HG03571 (cell line): ENCODE measurements at regions not wholly inside any gene's neighbourhood (a gene's known extent, or its start where the extent isn't known, plus 50 kb on each side); places are given as distances from the start of the nearest gene placed in this dataset.

ENCODE experiments used
- ATAC-seq: cut with Tn5 transposase; IDR thresholded peaks from one replicate; pipeline ENCODE4 v1.9.1; 2021; ENCODE audit not compliant: unreplicated experiment

DNA sequence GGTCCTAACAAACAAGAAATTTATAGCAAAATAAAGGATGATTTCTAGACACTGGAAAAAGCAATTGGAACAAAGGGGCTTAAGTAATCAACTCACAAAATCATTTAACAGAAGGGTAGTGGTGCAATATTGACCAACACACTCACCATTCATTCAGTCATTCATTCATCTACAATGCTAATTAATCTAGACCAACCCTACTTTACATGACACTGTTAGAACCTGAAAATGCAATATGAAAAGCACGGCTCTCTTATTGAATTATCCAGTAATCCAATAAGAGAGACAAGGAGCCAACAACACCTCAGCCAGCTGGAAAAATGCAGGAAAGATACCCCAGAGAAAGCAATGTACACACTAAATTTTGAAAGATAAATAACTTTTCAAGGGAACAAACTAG, 310.8 kb upstream of the NR5A2 start:
- ATAC-seq = no peak

DNA sequence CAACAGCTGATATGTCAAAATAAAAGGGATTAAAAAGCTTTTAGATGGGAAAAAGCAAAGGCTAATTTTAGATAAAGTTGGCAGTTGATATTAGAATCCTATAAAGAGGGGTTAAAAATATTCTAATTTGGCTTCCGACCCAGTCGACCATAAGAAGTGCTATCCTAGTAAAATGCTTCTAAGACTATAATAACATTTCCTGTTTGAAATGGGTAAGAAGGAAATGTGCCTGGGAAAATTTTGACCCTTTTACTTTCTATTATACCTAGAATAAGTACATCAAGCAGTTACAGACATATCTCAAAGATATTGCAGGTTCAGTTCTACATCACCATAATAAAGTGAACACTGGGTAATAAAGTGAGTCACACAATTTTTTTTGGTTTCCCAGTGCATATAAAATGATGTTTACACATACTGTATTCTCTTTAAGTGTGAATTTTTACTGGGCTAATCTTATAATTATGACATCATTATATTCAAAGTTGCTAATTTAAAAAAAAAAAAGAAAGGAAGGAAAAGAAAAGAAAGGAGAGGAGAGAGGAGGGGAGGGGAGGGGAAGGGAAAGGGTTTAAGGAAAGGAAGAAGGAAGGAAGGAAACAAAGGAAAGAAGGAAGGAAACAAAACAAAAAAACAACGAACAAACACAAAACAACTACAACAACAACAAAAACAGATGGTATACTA, 308.2 kb upstream of the NR5A2 start:
- ATAC-seq = no peak

DNA sequence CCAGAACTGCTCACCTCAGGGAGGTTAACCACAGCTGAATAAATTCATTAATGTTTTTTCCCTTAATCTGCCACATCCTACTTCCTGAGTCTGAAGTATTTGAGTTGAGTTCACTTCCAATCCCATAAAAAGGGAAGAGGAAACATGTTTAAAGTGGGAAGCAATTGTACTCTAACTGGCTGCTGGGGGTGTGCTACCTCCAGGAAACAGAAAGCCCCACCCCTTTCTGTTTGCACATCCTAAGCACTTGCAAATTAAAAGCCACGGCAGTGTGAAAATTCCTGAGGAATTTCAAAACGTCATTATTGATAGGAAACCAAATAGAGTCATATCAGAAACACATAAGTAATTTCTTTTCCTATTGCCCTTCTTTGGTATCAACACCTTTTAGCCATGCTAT, 307.0 kb upstream of the NR5A2 start:
- ATAC-seq = no peak

DNA sequence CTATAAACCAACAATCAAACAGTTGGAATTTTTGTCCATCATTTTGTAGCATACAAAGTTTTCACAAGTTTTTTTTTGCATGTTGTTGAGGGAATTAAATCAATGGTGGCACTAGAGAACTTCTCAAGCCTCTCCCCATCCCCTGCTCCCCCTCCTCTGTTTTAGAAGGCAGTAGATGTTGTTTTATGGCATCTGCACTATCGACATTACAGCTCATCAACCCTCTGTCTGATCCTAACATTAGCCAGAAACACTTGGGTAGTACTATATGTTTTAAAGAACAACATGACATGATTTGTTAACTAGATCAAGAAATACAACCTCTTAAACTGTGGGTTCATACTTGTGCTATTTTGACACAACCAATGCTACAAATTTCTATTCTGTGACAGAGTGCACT, 306.5 kb upstream of the NR5A2 start:
- ATAC-seq = no peak

DNA sequence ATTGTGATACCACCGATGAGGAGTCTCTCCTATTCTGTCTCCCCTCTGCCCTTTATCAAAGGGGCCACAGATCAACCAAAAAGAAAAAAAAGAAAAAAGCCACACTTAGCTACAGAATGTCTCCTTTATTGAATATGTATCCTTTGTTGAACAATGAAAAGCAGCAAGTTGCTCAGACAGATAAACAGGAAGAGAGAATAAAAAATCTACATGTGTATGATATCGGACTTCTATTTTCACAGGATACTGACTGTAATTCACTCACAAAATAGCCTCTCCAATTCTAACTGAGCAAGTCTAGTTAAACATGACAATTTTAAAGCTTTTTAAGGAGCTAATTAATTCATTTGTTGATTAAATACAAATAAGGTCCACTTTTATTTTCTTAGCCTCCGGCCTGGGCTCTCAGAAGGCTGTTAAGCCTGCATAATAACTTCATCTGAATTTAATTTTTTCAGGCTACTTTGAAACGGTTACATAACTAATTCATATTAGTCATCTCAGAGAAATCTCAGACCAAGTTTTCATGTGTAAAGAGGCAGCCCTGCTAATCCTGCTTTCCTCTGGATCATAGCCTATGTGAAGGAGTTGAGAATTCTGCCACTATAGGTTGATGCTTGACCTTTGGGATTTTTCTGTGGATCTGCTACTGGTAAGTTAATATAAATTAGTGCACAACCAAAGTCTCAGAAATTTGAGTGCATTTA, 304.1 kb upstream of the NR5A2 start:
- no peak for ATAC-seq

DNA sequence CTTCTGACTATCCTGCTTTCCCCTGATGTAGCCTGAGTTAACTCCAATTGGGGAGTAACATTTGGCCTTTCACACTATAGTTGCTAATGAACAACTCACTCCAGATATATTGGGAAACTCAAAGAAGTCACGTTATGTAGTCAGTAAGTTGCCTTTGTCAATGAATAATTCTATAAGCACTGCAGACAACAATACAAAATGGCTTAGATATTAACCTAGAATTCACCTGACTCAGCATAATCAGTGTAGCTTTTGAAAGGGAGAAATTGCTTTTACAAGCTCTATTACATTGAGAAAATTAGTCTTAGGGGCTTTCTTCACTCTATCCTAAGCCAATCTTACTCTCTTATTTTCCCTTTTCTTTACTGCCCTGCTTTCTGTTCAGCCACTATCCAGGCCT, 303.5 kb upstream of the NR5A2 start:
- ATAC-seq = no peak

DNA sequence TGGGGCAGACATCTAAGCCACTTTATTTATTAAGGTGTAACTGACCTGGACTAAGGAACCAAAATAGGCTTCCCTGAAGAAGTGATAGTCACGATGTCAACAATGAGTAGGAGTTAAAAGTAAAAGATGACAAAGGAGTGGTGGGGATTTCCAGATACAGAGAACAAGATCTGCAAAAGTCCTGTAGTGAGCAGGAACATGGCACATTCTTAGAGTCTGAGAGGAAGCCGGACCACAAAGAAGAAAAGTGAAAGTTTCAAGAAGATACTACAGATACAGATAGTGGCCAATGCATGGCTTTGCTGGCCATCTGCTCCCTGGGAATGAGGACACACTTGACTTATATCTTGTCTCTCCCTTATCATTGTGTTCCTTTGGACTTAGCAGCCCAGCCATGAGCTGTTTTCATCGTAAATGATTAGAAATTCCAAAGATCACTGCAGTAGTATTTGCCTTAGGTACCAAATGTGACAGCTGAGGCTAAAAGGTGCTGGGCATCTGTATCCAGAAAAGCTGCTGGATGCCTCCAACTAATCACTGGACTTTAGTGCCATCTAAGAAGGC, 302.4 kb upstream of the NR5A2 start:
- ATAC-seq = peak; percentile 60

DNA sequence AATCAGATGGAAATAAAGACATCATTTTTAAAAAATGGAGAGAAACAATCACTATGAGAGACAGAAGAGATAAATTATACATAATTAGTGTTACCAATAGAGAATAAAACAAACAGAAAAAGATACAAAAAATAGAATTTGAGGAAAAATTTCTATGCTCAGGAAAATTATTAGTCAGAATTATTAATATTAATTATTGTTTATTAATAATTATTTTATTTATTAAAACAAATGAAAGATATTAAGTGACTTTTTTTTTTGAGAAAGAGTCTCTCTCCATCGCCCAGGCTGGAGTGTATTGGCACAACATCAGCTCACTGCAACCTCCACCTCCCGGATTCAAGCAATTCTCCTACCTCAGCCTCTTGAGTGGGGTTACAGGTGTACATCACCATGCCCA, 299.8 kb upstream of the NR5A2 start:
- no peak for ATAC-seq

DNA sequence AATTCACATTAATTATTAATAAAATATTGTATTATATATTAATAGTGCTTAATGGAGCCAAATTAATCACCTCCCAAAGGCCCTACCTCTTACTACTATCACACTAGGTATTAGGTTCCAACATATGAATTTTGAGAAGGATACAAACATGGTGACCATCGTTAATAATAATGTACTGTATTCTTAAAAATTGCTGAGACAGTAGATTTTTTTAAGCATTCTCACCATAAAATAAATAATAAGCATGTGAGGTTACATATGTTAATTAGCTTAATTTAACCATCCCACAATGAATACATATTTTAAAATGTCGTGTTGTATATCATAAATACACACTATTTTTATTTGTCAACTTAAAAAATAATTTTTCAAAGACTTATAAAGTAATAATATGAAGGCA, 299.2 kb upstream of the NR5A2 start:
- no peak for ATAC-seq

DNA sequence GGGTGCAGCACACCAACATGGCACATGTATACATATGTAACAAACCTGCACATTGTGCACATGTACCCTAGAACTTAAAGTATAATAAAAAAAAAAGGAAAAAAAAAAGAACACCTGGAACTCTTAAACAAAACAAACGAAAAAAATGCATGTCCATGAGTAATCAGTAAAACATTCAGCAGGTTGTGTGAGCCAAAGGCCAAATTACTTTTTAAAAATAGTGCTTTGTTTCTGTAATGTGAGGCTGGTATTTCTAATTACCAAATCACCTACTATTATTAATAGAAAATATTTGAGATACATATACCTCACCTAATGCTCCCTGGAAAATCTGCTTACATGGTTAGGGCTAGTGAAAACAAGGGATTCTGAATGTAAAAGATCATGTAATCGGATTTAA, 294.4 kb upstream of the NR5A2 start:
- no peak for ATAC-seq

DNA sequence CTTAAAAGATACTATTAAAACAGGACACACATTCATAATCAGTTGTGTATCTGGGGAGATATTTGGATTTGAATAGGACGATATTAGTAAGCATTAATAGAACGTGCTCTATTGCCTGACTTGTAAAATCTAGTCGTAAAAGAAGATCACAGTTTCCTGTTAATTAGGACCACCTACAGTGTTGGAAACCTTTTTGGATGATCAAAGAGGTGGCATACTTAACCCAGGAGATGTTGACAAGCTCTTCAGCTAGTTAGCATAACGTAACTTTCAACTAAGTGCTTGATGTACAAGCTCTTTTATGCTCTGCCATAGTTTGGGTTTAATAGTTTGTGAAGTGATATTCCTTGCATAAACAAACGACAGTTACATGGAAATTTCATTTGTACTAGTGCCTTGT, 293.3 kb upstream of the NR5A2 start:
- ATAC-seq = no peak

DNA sequence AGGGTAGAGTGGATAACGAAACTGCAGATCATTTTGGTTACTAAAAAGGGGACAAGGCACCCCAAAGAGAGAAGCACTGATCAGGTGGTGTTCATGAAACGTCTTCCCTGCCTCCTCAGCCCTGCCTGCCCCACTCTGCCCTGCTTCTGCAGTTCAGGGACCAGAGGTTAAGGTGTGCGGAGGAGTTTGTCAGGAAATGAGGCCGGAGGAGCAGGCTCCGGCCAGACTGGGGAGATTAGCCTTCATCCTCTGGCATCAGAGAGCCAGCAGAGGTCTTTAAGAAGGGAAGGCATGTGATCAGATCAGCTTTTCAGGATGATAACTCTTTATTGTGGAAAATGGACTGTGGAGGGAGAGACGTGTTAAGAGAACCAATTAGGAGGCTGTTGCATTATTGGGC, 291.9 kb upstream of the NR5A2 start:
- no peak for ATAC-seq

DNA sequence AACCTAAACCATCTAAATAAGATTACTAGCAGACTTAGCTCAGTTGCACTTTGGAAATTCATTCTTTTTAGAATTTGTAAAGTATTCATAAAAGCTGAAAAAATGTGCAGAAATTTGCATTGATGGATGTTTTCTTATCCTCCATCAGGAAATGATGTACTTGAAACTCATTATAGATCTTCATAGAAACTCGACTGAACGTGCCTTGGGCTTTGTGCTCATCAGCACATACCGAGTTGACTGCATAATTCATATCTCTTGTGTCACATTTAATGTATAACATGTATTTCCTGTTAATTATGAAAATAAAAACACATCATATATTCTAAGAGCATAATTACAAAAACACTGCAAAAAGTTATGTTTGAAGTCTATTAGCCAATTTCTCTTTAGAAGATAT, 290.9 kb upstream of the NR5A2 start:
- no peak for ATAC-seq

DNA sequence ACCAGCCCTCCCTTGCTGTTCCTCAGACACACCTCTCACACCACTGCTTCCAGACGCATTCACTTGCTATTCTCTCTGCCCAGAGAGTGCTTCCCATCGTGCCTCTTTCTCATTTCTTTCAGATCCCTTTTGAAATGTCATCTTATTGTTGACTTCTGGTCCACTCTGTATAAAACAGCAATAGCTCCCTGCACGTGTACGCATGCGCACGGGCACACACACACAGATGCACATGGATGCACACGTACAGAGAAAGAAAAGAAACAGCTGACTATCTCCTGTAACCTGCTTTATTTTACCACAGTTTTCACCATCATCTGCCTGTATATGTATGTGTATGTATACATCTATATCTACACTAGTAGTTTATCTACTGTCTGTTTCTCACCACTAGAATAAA, 285.9 kb upstream of the NR5A2 start:
- no peak for ATAC-seq

DNA sequence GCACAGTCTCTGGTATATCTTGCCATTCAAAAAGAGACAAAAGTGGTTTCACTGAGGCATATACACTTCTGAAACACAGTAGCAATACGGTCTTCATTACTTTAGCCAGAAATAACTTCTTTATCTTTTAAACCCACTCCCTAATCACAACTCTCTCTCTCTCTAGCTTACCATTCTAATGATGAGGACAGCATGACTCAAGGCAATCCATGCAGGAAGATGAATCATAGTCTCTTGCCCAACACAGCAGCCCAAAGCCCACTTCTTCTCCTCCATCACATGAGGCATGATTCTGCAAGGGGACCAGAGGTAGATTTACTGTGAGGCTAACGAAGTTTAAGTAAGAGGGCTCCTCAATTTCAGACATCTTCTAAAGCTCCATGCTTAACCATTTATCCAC, 285.0 kb upstream of the NR5A2 start:
- no peak for ATAC-seq

DNA sequence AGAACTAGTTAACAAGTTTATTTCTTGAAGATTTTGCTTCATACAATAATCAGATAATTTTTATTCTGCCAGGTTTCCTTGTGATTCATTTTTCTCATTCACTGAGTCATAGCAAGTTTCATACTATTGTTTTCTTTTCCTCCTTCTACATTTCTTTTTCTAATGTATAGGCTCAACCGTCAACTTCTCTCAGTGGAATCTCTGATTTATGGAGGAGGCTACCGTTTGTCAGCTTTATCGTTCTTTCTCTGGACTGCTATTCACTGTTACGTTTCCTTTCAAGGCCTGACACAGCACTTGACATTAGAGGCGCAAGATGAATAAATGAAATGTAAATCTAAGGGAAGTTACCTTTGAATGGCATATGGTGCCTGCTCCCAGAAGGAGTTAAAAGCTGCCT, 284.3 kb upstream of the NR5A2 start:
- ATAC-seq = no peak

DNA sequence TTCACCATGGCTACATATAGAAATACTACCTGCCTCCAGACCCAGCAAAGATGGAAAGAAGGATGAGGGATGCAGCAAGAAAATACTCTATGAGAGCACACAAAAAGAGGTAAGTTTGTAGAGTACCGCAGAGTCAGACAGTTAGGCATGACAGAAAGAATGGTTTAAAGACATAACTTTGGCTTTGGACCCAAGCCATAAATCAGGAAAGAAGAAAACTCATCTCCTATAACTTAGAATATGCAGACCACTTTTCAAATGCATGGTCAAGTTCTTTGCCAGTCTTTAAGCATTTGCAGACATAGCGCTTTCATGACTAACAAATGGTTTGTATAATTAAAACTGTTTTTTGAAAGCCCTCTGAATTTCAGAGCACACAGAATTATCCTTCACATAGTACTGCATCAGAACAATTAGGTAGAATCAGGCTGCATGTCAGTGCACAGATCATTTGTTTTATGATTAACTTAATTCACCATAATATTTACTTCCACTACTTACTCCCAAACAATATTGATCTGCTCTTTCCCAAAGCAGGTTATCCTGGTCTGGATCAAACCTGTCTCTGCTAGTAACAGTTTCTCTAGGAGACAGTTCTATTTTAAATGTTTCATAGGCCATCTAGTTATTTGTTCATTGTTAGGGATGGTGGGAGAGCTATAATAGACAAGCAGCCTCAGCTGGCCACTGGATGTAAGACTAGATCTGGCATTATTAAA, 280.7 kb upstream of the NR5A2 start:
- no peak for ATAC-seq

DNA sequence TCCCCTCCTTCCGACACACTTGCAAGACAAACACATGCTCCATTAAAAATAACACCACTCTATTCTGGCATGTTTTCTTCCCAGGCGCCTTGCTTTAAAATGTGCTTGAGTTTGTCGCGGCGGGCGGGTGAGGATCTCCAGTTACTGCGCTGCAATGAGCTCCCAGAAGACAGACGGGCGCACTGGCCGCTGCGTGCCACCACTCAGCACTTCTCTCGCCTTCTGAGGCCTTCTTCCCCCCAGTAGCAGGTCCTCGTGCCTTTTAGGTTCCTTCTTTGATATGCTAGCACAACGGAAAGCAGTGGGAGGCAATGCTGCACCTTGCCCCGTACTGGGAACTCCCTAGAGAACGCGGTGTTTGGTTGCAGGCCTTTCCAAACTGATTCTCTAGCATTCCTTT, 279.5 kb upstream of the NR5A2 start:
- no peak for ATAC-seq

DNA sequence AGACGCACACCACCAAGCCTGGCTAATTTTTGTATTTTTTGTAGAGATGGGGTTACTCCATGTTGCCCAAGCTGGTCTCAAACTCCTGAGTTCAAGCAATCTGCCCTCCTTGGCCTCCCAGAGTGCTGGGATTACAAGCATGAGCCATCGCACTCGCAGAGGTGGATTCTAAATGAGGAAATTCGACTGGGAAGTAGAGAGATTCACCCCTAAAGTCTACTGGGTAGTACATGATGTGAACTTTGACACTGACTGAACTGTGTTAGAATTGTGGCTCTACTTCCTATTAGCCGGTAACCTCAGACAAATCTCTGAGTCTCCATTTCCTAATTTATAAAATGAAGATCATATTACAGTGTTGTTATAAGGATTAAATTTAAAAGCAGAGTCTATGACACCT, 276.0 kb upstream of the NR5A2 start:
- no peak for ATAC-seq

DNA sequence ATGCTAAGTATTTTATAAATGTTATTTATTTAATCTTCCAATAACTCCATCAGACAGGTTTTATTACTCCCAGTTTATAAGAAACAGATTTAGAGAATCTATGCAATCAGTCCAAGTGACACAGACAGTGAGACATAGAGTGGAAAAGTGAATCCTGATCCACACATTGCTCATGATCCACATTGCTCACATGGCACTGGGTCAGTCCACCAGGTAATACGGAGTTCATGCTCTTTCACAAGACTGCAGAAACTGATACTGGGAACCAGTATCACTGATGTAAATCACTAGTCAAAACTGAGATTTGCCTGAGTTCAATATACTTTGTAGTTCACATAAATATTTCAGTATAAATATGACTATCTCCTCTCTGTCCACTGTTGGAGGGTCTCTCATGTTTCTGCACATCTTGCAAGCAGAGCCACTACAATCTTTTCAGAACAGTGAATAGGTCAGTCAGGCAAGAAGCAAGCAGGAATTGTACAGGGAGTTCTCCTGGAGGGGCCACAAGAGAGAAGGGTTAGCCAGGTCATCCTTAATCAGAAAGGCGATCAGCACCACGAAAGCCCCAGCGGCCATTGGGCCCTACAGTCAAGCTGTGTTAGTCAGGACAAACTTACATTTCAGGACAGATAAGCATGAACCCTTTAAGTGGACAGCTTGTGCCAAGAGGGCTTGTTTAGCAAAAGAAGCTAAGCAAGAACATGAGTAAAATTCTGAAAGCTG, 275.4 kb upstream of the NR5A2 start:
- no peak for ATAC-seq

DNA sequence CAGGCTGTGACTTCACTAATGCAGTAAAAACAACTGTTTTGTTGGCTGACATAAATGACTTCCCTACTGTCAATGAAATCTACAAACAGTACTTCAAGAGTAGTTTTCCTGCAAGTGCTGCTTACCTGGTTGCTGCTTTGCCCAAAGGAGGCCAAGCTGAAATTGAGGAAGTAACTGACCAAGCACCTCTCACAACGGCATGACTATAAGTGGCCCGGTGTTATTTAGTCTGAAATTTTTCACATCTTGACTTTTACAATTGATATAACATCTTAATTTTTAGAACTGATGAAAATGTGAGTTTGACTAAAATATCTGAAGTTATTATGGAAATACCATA, 274.9 kb upstream of the NR5A2 start:
- no peak for ATAC-seq

DNA sequence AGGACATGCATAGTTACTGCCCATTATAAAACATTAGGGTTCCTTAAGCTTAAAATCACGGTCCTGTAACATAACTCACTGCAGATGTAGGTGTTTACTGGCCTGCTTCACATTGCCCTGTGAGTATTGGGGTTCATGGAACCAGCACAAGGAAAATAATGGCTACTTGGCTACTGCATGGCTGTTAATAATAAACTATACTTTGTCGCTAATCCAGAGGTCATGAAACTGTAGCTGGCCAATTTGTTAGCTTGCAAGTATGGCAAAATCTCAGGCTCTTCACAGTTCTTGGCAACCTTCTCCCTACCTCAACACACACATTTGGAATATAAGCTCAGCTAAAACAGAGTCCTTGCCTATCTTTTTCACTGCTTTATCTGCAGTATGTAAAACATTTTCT, 274.0 kb upstream of the NR5A2 start:
- ATAC-seq = no peak
